ENCODE measurements at regions not wholly inside any gene's neighbourhood (a gene's known extent, or its start where the extent isn't known, plus 50 kb on each side); places are given as distances from the start of the nearest gene placed in this dataset.

DNA sequence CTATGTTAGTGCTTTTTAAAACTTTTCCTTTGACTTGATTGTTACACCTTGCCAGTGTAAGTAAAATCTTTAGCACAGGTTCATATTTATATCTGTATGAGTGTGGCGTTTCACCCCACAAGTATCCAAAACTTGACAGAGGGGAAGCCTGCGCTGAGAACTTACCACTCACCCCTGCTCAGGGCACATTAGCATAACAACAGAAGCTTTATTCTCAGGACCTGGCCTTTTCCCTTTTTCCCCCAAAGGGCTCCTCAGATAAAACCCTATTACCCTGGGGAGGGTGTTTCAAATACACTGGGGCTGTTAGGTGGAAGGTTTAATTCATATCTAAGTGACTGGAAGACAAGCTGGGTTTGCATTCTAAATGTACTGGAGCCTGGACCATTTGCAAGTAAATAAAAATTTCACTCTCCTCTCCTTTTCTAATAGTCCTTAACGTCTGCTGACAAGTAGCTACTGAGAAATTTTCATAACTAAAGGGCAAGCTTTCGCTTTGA lies 276.6 kb downstream of the RNF152 start:
- Histone ChIP-seq H3K4me1 (ENCODE audit: control insufficient read depth, insufficient read depth, low read length, poor library complexity, severe bottlenecking) (no peaks in the 10 kb centered on the region), H3K27ac (ENCODE audit: low read depth, low read length, severe bottlenecking) (no peak overlapping the region), H3K36me3 (ENCODE audit: control insufficient read depth, insufficient read depth, low read length) (no peaks in the 10 kb centered on the region), H3K9me3 (ENCODE audit: control insufficient read depth, low read length) (peaks cover 20% of the 10 kb centered on the region), H3K4me3 (ENCODE audit: extremely low read depth, insufficient read depth, low read length, poor library complexity, severe bottlenecking) (no peak overlapping the region)
- 20 to 57% methylated on average over 1 to 2 of the region's 4 CpGs for WGBS, 2 experiments (ENCODE audit: insufficient coverage in 2 of 2)

DNA sequence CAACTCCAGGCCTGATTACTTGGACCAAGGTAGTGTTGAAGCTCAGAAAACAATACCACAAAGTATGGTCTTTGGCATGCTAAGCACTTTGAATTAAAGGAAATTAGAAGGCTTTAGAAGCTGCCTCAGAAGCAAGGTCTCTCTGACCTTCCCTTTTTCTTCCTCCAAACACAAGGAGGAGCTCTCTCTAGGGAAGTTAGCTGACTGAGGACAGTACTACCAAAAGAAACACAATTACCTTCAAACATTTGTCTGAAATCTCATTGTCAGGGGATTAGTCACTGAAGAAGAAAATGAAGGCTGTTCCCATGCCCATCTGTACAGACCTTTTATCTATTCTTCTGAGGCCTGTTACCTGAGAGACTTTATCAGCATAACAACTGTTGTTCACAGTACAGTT lies 279.3 kb downstream of the CDH20 start:
- peaks cover 5% of the 10 kb centered on the region for H3K4me1 ChIP-seq (ENCODE audit: control insufficient read depth, insufficient read depth, low read length, poor library complexity, severe bottlenecking)
- H3K4me3 ChIP-seq (ENCODE audit: extremely low read depth, insufficient read depth, low read length, poor library complexity, severe bottlenecking) = no peak overlapping the region
- H3K36me3 ChIP-seq (ENCODE audit: control insufficient read depth, insufficient read depth, low read length) = no peaks in the 10 kb centered on the region
- H3K27ac ChIP-seq (ENCODE audit: low read depth, low read length, severe bottlenecking) = no peak overlapping the region
- peaks cover 35% of the 10 kb centered on the region for H3K9me3 ChIP-seq (ENCODE audit: control insufficient read depth, low read length)

DNA sequence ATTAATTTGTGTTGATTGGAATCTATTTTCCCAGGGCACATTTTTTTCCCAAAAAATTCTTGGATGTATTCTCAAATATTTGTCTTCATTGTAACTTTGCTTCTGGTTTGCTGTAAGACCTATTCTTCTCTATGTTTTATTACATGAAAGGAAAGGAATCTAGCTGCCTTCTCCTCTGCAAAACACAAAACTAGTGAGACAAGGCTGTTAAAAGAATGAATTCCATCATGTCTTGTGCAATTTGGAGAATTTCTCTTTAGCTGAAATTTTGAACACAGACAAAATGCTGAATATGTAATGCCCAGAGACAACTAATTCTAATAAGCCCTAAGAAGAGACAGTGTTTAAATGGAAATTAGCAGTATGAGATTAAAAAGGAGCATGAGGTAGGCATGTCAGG lies 275.9 kb downstream of the CDH20 start:
- peaks cover 18% of the 10 kb centered on the region for H3K4me1 ChIP-seq (ENCODE audit: control insufficient read depth, insufficient read depth, low read length, poor library complexity, severe bottlenecking)
- no peak overlapping the region for H3K27ac ChIP-seq (ENCODE audit: low read depth, low read length, severe bottlenecking)
- peaks cover 3% of the 10 kb centered on the region for H3K36me3 ChIP-seq (ENCODE audit: control insufficient read depth, insufficient read depth, low read length)
- H3K9me3 ChIP-seq (ENCODE audit: control insufficient read depth, low read length) = peaks cover 35% of the 10 kb centered on the region
- no peak overlapping the region for H3K4me3 ChIP-seq (ENCODE audit: extremely low read depth, insufficient read depth, low read length, poor library complexity, severe bottlenecking)

DNA sequence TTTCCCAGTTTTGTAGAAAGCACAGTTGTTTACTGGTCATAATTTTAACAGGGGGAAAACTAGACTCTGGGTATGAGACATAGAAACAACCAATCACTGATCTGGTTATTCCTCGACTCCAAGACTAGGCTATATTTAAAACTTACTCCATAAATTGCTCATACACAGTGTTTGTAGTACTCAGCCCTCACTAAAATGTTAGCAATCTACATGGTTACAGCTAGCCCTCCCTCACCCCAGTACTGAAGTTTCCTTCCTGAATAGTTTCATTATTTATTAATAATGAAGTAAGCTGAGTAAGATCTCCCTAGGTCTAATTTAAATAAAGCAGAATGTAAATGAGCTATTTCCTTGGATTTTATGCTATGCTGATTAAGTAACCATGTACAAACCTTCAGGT lies 275.1 kb downstream of the CDH20 start:
- Histone ChIP-seq H3K4me1 (ENCODE audit: control insufficient read depth, insufficient read depth, low read length, poor library complexity, severe bottlenecking) (peaks cover 24% of the 10 kb centered on the region), H3K36me3 (ENCODE audit: control insufficient read depth, insufficient read depth, low read length) (peaks cover 11% of the 10 kb centered on the region), H3K27ac (ENCODE audit: low read depth, low read length, severe bottlenecking) (no peak overlapping the region), H3K4me3 (ENCODE audit: extremely low read depth, insufficient read depth, low read length, poor library complexity, severe bottlenecking) (no peak overlapping the region), H3K9me3 (ENCODE audit: control insufficient read depth, low read length) (peaks cover 32% of the 10 kb centered on the region)
- 89 to 100% methylated on average over 1 of the region's 1 CpG for WGBS, 2 experiments (ENCODE audit: insufficient coverage in 2 of 2)

DNA sequence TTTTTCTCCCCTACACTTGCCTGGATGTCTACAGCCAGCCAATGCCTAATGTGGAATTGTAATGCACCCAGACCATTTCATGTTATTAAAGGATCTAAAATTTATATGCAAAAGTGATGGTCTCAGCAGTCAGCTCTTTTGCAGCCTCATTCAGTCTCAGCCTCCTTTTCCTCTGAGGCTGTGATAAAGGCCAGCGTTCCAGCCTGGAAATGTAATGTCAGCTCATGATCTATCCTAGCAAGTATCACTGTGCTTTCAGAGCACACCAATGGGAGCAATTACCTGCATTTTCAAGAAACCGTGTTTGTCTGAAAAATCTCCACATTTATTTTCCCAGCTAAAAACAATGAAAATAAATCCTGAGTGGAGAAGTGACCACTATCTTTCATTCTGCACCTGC lies 274.6 kb downstream of the CDH20 start:
- peaks cover 28% of the 10 kb centered on the region for H3K9me3 ChIP-seq (ENCODE audit: control insufficient read depth, low read length)
- H3K36me3 ChIP-seq (ENCODE audit: control insufficient read depth, insufficient read depth, low read length) = peaks cover 15% of the 10 kb centered on the region
- WGBS, 2 experiments (ENCODE audit: insufficient coverage in 2 of 2) = 86 to 100% methylated on average over 2 of the region's 2 CpGs
- H3K4me1 ChIP-seq (ENCODE audit: control insufficient read depth, insufficient read depth, low read length, poor library complexity, severe bottlenecking) = peaks cover 29% of the 10 kb centered on the region
- H3K27ac ChIP-seq (ENCODE audit: low read depth, low read length, severe bottlenecking) = peak overlapping the region; percentile 76
- H3K4me3 ChIP-seq (ENCODE audit: extremely low read depth, insufficient read depth, low read length, poor library complexity, severe bottlenecking) = no peak overlapping the region

DNA sequence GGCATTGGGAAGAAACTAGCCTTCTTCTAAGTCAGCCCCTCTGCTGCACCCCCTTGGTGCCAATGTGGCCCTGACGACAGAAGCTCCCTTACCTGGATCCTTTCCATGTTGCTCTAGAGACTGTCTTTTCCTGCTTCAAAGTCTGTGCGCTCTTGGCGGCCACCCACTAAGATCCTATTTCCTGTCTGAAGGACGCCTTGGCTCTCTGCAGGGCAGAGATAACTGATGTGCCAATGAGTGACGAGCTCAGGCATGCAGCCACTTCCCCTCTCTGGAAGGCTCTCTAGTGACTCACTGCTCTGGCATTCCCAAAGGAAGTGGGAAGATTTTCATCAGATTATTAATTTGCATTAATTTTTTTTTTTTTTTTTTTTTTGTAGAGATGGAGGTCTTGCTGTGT lies 273.5 kb downstream of the CDH20 start:
- Histone ChIP-seq H3K4me1 (ENCODE audit: control insufficient read depth, insufficient read depth, low read length, poor library complexity, severe bottlenecking) (peaks cover 37% of the 10 kb centered on the region), H3K27ac (ENCODE audit: low read depth, low read length, severe bottlenecking) (peak overlapping the region; percentile 98), H3K9me3 (ENCODE audit: control insufficient read depth, low read length) (peaks cover 27% of the 10 kb centered on the region), H3K4me3 (ENCODE audit: extremely low read depth, insufficient read depth, low read length, poor library complexity, severe bottlenecking) (peak overlapping the region; percentile 49), H3K36me3 (ENCODE audit: control insufficient read depth, insufficient read depth, low read length) (peaks cover 16% of the 10 kb centered on the region)
- WGBS, 2 experiments (ENCODE audit: insufficient coverage in 2 of 2) = 4 to 14% methylated on average over 4 to 5 of the region's 5 CpGs

DNA sequence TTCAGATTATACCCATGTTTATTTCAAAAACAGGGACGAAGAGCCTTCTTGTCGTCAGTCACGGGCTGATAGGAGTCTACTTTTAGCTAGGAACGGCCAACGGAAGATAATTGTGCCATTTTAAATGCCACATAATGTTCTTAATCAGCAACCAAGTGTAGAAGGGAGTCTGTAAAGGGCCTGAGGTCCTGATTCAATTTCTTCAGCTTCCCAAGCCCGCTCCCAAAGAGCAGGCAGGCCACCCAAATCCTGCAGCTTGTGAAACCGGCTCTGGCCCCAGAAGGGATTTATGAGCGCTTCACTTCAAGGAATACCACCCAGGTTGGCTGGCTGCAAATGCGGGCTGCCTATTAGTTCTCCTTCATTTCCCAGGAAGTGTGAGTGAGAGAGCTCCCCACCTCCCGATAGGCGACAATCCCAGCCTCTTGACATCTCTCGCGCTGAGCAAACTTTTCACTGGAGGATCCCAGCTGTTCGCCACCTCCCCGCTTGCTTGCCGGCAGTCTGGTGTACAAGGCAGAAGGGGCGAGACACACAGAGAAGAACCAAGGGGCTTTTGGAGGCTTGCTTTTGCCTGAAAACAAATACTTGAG lies 272.9 kb downstream of the CDH20 start:
- 7 to 19% methylated on average over 10 to 12 of the region's 17 CpGs for WGBS, 2 experiments (ENCODE audit: insufficient coverage in 2 of 2)
- peaks cover 24% of the 10 kb centered on the region for H3K9me3 ChIP-seq (ENCODE audit: control insufficient read depth, low read length)
- peaks cover 43% of the 10 kb centered on the region for H3K4me1 ChIP-seq (ENCODE audit: control insufficient read depth, insufficient read depth, low read length, poor library complexity, severe bottlenecking)
- H3K36me3 ChIP-seq (ENCODE audit: control insufficient read depth, insufficient read depth, low read length) = peaks cover 16% of the 10 kb centered on the region
- H3K4me3 ChIP-seq (ENCODE audit: extremely low read depth, insufficient read depth, low read length, poor library complexity, severe bottlenecking) = peak overlapping the region; percentile 49
- H3K27ac ChIP-seq (ENCODE audit: low read depth, low read length, severe bottlenecking) = peak overlapping the region; percentile 98

DNA sequence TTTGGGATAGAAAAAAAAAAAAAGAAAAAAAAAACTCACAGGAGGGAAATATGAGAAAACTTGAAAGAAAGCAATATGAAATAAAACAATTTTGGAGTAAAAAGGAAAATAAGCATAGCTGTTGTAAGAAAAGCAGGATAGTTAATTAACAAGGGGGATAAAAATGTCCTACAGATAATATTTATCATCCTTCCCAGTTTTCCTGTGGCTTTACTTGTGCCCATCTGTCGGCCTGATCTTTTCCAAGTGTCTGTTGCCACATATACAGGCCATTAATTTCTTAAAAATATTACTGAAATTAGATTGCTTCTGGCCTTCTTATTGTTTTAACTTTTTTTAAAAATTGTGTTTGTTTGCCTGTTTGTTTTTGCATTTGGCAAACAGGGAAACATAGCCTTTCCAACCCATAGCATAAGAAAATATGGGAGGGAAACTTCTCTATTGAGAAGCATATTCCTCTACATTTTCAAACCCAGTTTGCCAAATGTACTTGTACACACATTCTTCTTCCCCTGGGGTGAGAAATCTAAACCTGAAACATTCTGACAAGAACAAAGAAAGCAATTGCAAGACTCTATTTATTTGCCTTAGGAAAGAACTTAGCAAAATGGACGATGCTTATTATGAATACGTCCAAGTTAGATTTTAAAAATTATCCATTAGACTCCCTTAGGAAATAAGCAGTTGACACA lies 272.3 kb downstream of the CDH20 start:
- WGBS, 2 experiments (ENCODE audit: insufficient coverage in 2 of 2) = no CpG with 5 or more reads among the region's 3 CpGs
- Histone ChIP-seq H3K27ac (ENCODE audit: low read depth, low read length, severe bottlenecking) (peak overlapping the region; percentile 98), H3K36me3 (ENCODE audit: control insufficient read depth, insufficient read depth, low read length) (peaks cover 17% of the 10 kb centered on the region), H3K4me1 (ENCODE audit: control insufficient read depth, insufficient read depth, low read length, poor library complexity, severe bottlenecking) (peaks cover 43% of the 10 kb centered on the region), H3K9me3 (ENCODE audit: control insufficient read depth, low read length) (peaks cover 17% of the 10 kb centered on the region), H3K4me3 (ENCODE audit: extremely low read depth, insufficient read depth, low read length, poor library complexity, severe bottlenecking) (peak overlapping the region; percentile 49)

Data from mesodermal cell (in vitro differentiated cells).